ENCODE measurements at regions not wholly inside any gene's neighbourhood (a gene's known extent, or its start where the extent isn't known, plus 50 kb on each side); places are given as distances from the start of the nearest gene placed in this dataset.

GRCh38 chr15:94877833-94878232 lies 646.5 kb downstream of the MCTP2 start (continued):
- no peak for TF ChIP-seq SAP30 (IDR thresholded peaks at IDR 0.05; ENCODE audit: insufficient read depth, insufficient replicate concordance, low read length)
- no peak for TF ChIP-seq ZNF274 (IDR thresholded peaks at IDR 0.05; ENCODE audit: borderline replicate concordance, extremely low read depth, low read length)
- TF ChIP-seq SIX5 (IDR thresholded peaks at IDR 0.05; ENCODE audit: low read depth, low read length): no peak

Measured in H1 (cell line).